ENCODE measurements at regions not wholly inside any gene's neighbourhood (a gene's known extent, or its start where the extent isn't known, plus 50 kb on each side); places are given as distances from the start of the nearest gene placed in this dataset.

GRCh38 chr2:81324046-81324445 is 1019.5 kb upstream of the LRRTM1 start:
- H3K4me1 ChIP-seq (ENCODE audit: low read depth) = no peaks in the 10 kb centered on the region
- H3K4me3 ChIP-seq = no peak overlapping the region
- H3K27ac ChIP-seq = no peak overlapping the region
- H3K27me3 ChIP-seq = no peaks in the 10 kb centered on the region
- peak; percentile 12 for TF ChIP-seq CTCF (IDR thresholded peaks at IDR 0.05; ENCODE audit: low read depth, low read length)
- no peaks in the 10 kb centered on the region for H3K36me3 ChIP-seq
- no peaks in the 10 kb centered on the region for H3K9me3 ChIP-seq (ENCODE audit: low read depth)
- DNase-seq (ENCODE audit: low read depth in 1 of 2, low spot score in 1 of 2) = peak; percentile 10 to 11

GRCh38 chr2:81304154-81304830 is 999.7 kb upstream of the LRRTM1 start:
- H3K4me1 ChIP-seq (ENCODE audit: low read depth) = no peaks in the 10 kb centered on the region
- H3K9me3 ChIP-seq (ENCODE audit: low read depth) = no peaks in the 10 kb centered on the region
- no peak for DNase-seq (ENCODE audit: low read depth in 1 of 2, low spot score in 1 of 2)
- H3K36me3 ChIP-seq = no peaks in the 10 kb centered on the region
- H3K27ac ChIP-seq = no peak overlapping the region
- H3K4me3 ChIP-seq = no peak overlapping the region
- TF ChIP-seq CTCF (IDR thresholded peaks at IDR 0.05; ENCODE audit: low read depth, low read length) = no peak
- H3K27me3 ChIP-seq = no peaks in the 10 kb centered on the region

- Histone ChIP-seq H3K9me3 (ENCODE audit: low read depth) (no peaks in the 10 kb centered on the region), H3K27ac (no peak overlapping the region), H3K4me1 (ENCODE audit: low read depth) (no peaks in the 10 kb centered on the region), H3K4me3 (no peak overlapping the region), H3K27me3 (no peaks in the 10 kb centered on the region), H3K36me3 (no peaks in the 10 kb centered on the region)
- DNase-seq (ENCODE audit: low read depth in 1 of 2, low spot score in 1 of 2) = no peak
- TF ChIP-seq CTCF (IDR thresholded peaks at IDR 0.05; ENCODE audit: low read depth, low read length) = no peak
These were observed 998.8 kb upstream of the LRRTM1 start for GRCh38 chr2:81303321-81303720.

- no peak overlapping the region for H3K4me3 ChIP-seq
- TF ChIP-seq CTCF (IDR thresholded peaks at IDR 0.05; ENCODE audit: low read depth, low read length) = no peak
- no peaks in the 10 kb centered on the region for H3K27me3 ChIP-seq
- H3K36me3 ChIP-seq = no peaks in the 10 kb centered on the region
- no peak overlapping the region for H3K27ac ChIP-seq
- no peaks in the 10 kb centered on the region for H3K4me1 ChIP-seq (ENCODE audit: low read depth)
- no peaks in the 10 kb centered on the region for H3K9me3 ChIP-seq (ENCODE audit: low read depth)
- no peak for DNase-seq (ENCODE audit: low read depth in 1 of 2, low spot score in 1 of 2)
These were observed 995.3 kb upstream of the LRRTM1 start for GRCh38 chr2:81299841-81300240.

GRCh38 chr2:81290846-81291245 is 986.3 kb upstream of the LRRTM1 start:
- no peak for TF ChIP-seq CTCF (IDR thresholded peaks at IDR 0.05; ENCODE audit: low read depth, low read length)
- no peak for DNase-seq (ENCODE audit: low read depth in 1 of 2, low spot score in 1 of 2)
- no peaks in the 10 kb centered on the region for H3K27me3 ChIP-seq
- H3K36me3 ChIP-seq = no peaks in the 10 kb centered on the region
- no peak overlapping the region for H3K27ac ChIP-seq
- no peaks in the 10 kb centered on the region for H3K9me3 ChIP-seq (ENCODE audit: low read depth)
- no peaks in the 10 kb centered on the region for H3K4me1 ChIP-seq (ENCODE audit: low read depth)
- no peak overlapping the region for H3K4me3 ChIP-seq

All from cardiac muscle cell (in vitro differentiated cells and primary cell).